ENCODE measurements at regions not wholly inside any gene's neighbourhood (a gene's known extent, or its start where the extent isn't known, plus 50 kb on each side); places are given as distances from the start of the nearest gene placed in this dataset.
A peak's percentile ranks its signal among the peaks of the same experiment; 100 is the strongest.

GRCh38 chr4:107283587-107284559 lies 247.8 kb upstream of the DKK2 start:
- H3K79me1 ChIP-seq (ENCODE audit: low read depth in 1 of 2, low read length in 2 of 2): no peaks in the 10 kb centered on the region
- H2BK120ac ChIP-seq (ENCODE audit: low read depth, low read length): peak overlapping the region; percentile 24
- H3K9ac ChIP-seq (ENCODE audit: low read depth, low read length): no peak overlapping the region
- H2AK5ac ChIP-seq (ENCODE audit: low read depth, low read length): no peak overlapping the region
- no peaks in the 10 kb centered on the region for H3K36me3 ChIP-seq (ENCODE audit: control insufficient read depth, insufficient read depth, low read length)
- no peak overlapping the region for H3K4me3 ChIP-seq (ENCODE audit: insufficient read depth, low read depth, low read length)
- dilution Hi-C loops (cut with HindIII; ENCODE audit: low sequenced_read_pairs, unreplicated experiment) (no loop called here), intact Hi-C loops (cut with micrococcal nuclease) (no loop called here), in situ Hi-C loops (cut with MboI; ENCODE audit: low sequenced_read_pairs) (no loop called here)
- WGBS, 2 experiments (ENCODE audit: extremely low coverage in 2 of 2, insufficient read length in 1 of 2): no CpG with 5 or more reads among the region's 4 CpGs
- no peak overlapping the region for H4K91ac ChIP-seq (ENCODE audit: insufficient read depth, low read depth, low read length)
- H2BK20ac ChIP-seq (ENCODE audit: low read depth, low read length): peak overlapping the region; percentile 22; the same call in 1 of the 2 replicates
- H3K9me1 ChIP-seq (ENCODE audit: insufficient read depth, low read length): no peaks in the 10 kb centered on the region
- no peak overlapping the region for H4K5ac ChIP-seq (ENCODE audit: low read depth, low read length)
- H3K14ac ChIP-seq (replicated peaks; ENCODE audit: low read depth, low read length): no peak overlapping the region
- H3K4me1 ChIP-seq (ENCODE audit: control insufficient read depth, insufficient read depth, low read length): no peaks in the 10 kb centered on the region
- H2BK5ac ChIP-seq (ENCODE audit: low read depth, low read length, poor library complexity, severe bottlenecking): peak overlapping the region; percentile 27
- ATAC-seq (ENCODE audit: low read depth): peak; percentile 88
- no peak overlapping the region for H2AFZ ChIP-seq (replicated peaks; ENCODE audit: low read length, poor library complexity)
- DNase-seq: peak; percentile 95
- POLR2A ChIA-PET (ENCODE audit: unreplicated experiment): no interaction called here
- H3K4ac ChIP-seq (ENCODE audit: low read depth, low read length): no peak overlapping the region; the same call in 1 of the 2 replicates
- BruUV-seq (replicated peaks): no TSS peak
- no peak overlapping the region for H2AK9ac ChIP-seq (replicated peaks; ENCODE audit: low read depth, low read length, poor library complexity)
- CTCF ChIA-PET: no interaction called here
- H3K56ac ChIP-seq (ENCODE audit: extremely low read depth, insufficient read depth, low read length): peak overlapping the region; percentile 14; the same call in 1 of the 2 replicates
- no peaks in the 10 kb centered on the region for H3K27me3 ChIP-seq (ENCODE audit: control insufficient read depth, insufficient read depth, low read length)
- H4K20me1 ChIP-seq (ENCODE audit: insufficient read depth, low read length): no peaks in the 10 kb centered on the region
- no peak overlapping the region for H2BK15ac ChIP-seq (ENCODE audit: low read depth, low read length)
- H3K9me3 ChIP-seq (ENCODE audit: control insufficient read depth, insufficient read depth, low read length): no peaks in the 10 kb centered on the region
- H3K4me2 ChIP-seq (ENCODE audit: low read depth, low read length): peak overlapping the region; percentile 58; the same call in 1 of the 2 replicates
- H3K18ac ChIP-seq (ENCODE audit: low read depth, low read length): peak overlapping the region; percentile 23; the same call in 1 of the 2 replicates
- no peak overlapping the region for H3K23ac ChIP-seq (ENCODE audit: low read depth, low read length)
- peak overlapping the region in 1 of 2 experiments; percentile 46; a peak in 1 of 4 replicates for H4K8ac ChIP-seq (ENCODE audit: low read depth in 2 of 2, low read length in 2 of 2)
- H3K27ac ChIP-seq (ENCODE audit: insufficient read depth, low read length): no peak overlapping the region
- no peak for TF ChIP-seq RFX5 (IDR thresholded peaks at IDR 0.05; ENCODE audit: low read depth, low read length)
- TF ChIP-seq CHD1 (IDR thresholded peaks at IDR 0.05; ENCODE audit: low read depth, low read length): no peak
- 0 out of 2 replicates have a peak, but pooled peaks have one; percentile 4 for TF ChIP-seq FOS (IDR thresholded peaks at IDR 0.05; ENCODE audit: low read depth, low read length)
- TF ChIP-seq POLR2A (IDR thresholded peaks at IDR 0.05; ENCODE audit: low read depth, low read length): no peak
- peak; percentile 6; the same call in 1 of the 2 replicates for TF ChIP-seq MAFK (IDR thresholded peaks at IDR 0.05; ENCODE audit: low read depth, low read length)
- 0 out of 2 replicates have a peak, but pooled peaks have one; percentile 15 for TF ChIP-seq MAZ (IDR thresholded peaks at IDR 0.05; ENCODE audit: borderline replicate concordance, low read depth, low read length)
- TF ChIP-seq SMC3 (IDR thresholded peaks at IDR 0.05; ENCODE audit: low read depth, low read length): no peak
- TF ChIP-seq CTCF (conservative IDR thresholded peaks at IDR 0.05; ENCODE audit: low read depth, low read length): no peak
- peak; percentile 31; the same call in 1 of the 2 replicates for TF ChIP-seq CEBPB (IDR thresholded peaks at IDR 0.05; ENCODE audit: low read depth, low read length)
- no peak for TF ChIP-seq MXI1 (IDR thresholded peaks at IDR 0.05; ENCODE audit: borderline replicate concordance, low read depth, low read length)
- TF ChIP-seq RAD21 (IDR thresholded peaks at IDR 0.05; ENCODE audit: low read length): no peak
- TF ChIP-seq USF2 (IDR thresholded peaks at IDR 0.05; ENCODE audit: low read depth, low read length): no peak
- TF ChIP-seq RCOR1 (IDR thresholded peaks at IDR 0.05; ENCODE audit: insufficient replicate concordance, low read length): peak; percentile 72
- TF ChIP-seq ELK1 (IDR thresholded peaks at IDR 0.05; ENCODE audit: borderline replicate concordance, low read depth, low read length): no peak
